OCI-LY7 (cell line): ENCODE measurements at regions not wholly inside any gene's neighbourhood (a gene's known extent, or its start where the extent isn't known, plus 50 kb on each side); places are given as distances from the start of the nearest gene placed in this dataset.

Experiments
- BruUV-seq: library from RNA; stranded (reverse); fragments of 400-500 nt; replicated peaks from 2 replicates; lab custom pipeline; 2021; lab: Mats Ljungman, UMichigan
- CTCF ChIA-PET: fragments of 300-600 bp; sonication (Branson Sonifier 250); formaldehyde crosslinking; loops from one replicate; lab custom pipeline; 2022; ENCODE audit warnings: antibody characterized with exemption; ENCODE audit not compliant: unreplicated experiment; lab: Charles Lee
- POLR2A ChIA-PET: fragments of 300-600 bp; sonication (Branson Sonifier 250); formaldehyde crosslinking; loops from one replicate; lab custom pipeline; 2022; ENCODE audit warnings: antibody characterized with exemption; lab: Charles Lee
- DNase-seq: peaks from one replicate; pipeline ENCODE4 v3.0.0-alpha.2; 2015; ENCODE audit warnings: low spot score
- H2AFZ ChIP-seq: fragments of 200-600 bp; sonication (generic), shearing (Covaris generic); 2 replicates; pipeline ENCODE4 v1.6.1; 2014; ENCODE audit warnings: mild to moderate bottlenecking, antibody characterized with exemption, low read length, moderate library complexity
- H3K27ac ChIP-seq: fragments of 200-600 bp; sonication (generic); 2 replicates; pipeline ENCODE4 v1.5.1; 2014; ENCODE audit warnings: mixed run types, low read depth, mild to moderate bottlenecking, moderate library complexity, low read length, inconsistent platforms; ENCODE audit not compliant: poor library complexity, severe bottlenecking
- H3K36me3 ChIP-seq: fragments of 200-600 bp; sonication (generic); 2 replicates; pipeline ENCODE4 v1.6.1; 2014; ENCODE audit warnings: mild to moderate bottlenecking, antibody characterized with exemption, low read length, moderate library complexity, mixed read lengths; ENCODE audit not compliant: insufficient read depth
- H3K4me1 ChIP-seq: fragments of 200-600 bp; sonication (generic); 2 replicates; pipeline ENCODE4 v1.5.1; 2014; ENCODE audit warnings: mild to moderate bottlenecking, low read length; ENCODE audit not compliant: insufficient read depth, poor library complexity, severe bottlenecking
- H3K4me2 ChIP-seq: fragments of 200-600 bp; sonication (generic); 2 replicates; pipeline ENCODE4 v1.6.1; 2014; ENCODE audit warnings: mild to moderate bottlenecking, low read length
- H3K4me3 ChIP-seq: fragments of 200-600 bp; sonication (generic); 2 replicates; pipeline ENCODE4 v1.5.1; 2014; ENCODE audit warnings: mild to moderate bottlenecking, low read depth, low read length; ENCODE audit not compliant: poor library complexity, severe bottlenecking
- H3K79me2 ChIP-seq: fragments of 200-600 bp; sonication (generic); 2 replicates; pipeline ENCODE4 v1.6.1; 2016; ENCODE audit warnings: low read depth, mild to moderate bottlenecking, low read length, moderate library complexity, mixed read lengths; ENCODE audit not compliant: insufficient read depth
- H3K9me2 ChIP-seq: fragments of 200-600 bp; sonication (generic); 2 replicates; pipeline ENCODE4 v1.6.1; 2016; ENCODE audit warnings: mild to moderate bottlenecking, low read length, mixed read lengths; ENCODE audit not compliant: insufficient read depth
- H3K9me3 ChIP-seq: fragments of 200-600 bp; sonication (generic); 2 replicates; pipeline ENCODE4 v1.6.1; 2014; ENCODE audit warnings: mild to moderate bottlenecking, mixed run types, low read length, mixed read lengths
- H4K20me1 ChIP-seq: fragments of 200-600 bp; sonication (generic); 2 replicates; pipeline ENCODE4 v1.6.1; 2014; ENCODE audit warnings: mild to moderate bottlenecking, antibody characterized with exemption, low read length, moderate library complexity, mixed read lengths; ENCODE audit not compliant: insufficient read depth
- EZH2phosphoT487 ChIP-seq: fragments of 200-600 bp; sonication (generic); IDR thresholded peaks from 2 replicates; pipeline ENCODE4 v1.6.1; 2018; ENCODE audit warnings: low read depth, borderline replicate concordance, mild to moderate bottlenecking, mixed run types, antibody characterized with exemption, low read length, moderate library complexity, mixed read lengths
- intact Hi-C: fragments of 100-400 bp; cut with micrococcal nuclease; formaldehyde crosslinking; loops from one replicate; pipeline ENCODE4 v1.10.0; 2022; ENCODE audit not compliant: unreplicated experiment
- TF ChIP-seq, protein P1 (sequence below): fragments of 200-600 bp; sonication (generic); conservative IDR thresholded peaks from 2 replicates; pipeline ENCODE4 v1.5.1; 2014; ENCODE audit warnings: mild to moderate bottlenecking, antibody characterized with exemption, low read length, moderate library complexity, mixed read lengths

DNA sequence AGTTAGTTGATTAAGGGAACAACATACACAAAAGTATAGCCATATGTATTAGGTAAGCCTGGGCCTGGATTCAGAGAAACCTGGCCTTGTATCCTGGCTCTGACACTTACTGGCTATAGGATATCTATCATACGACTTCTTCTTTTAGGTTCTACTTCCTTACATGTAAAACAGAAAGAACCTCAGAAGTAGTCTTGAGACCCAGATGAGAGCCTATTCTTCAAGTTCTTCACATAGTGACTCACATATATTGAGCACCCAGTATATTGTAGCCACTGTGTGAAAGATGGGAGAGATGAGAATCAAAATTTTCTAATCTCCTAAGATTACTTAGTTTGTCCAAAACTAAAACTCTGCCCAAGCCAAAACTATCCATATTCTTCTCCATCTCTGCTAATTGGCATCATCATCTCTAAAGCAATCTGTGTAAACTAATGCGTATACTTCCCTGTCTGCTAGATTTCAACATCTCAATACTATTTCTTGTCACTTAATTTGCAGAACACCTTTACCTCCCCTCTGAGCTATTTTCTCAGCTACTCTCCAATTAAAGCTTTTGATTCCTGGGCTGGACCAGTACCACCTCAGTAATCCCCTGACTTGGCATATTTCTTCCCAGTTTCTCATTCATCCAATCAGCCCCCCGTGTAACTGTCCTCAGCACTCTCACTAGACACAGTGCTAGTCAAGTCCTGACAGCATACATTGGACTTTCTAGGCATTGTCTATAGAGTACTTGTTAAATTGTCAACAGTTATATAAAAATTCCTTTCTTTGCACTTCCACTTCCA is 53.5 kb upstream of the MET start:
- no peaks in the 10 kb centered on the region for H3K9me3 ChIP-seq
- H3K36me3 ChIP-seq = no peaks in the 10 kb centered on the region
- DNase-seq = no peak
- no peak overlapping the region for H3K27ac ChIP-seq
- ChIA-PET CTCF (no interaction called here), POLR2A (interaction anchor here (0.7 kb wide), 1 partner anchor 1609 kb away, joined by 3 read pairs; no protein-coding TSS in a partner anchor)
- intact Hi-C loops = no loop called here
- H3K4me2 ChIP-seq = no peak overlapping the region
- no peaks in the 10 kb centered on the region for H3K4me1 ChIP-seq
- TF ChIP-seq, protein P1, sequence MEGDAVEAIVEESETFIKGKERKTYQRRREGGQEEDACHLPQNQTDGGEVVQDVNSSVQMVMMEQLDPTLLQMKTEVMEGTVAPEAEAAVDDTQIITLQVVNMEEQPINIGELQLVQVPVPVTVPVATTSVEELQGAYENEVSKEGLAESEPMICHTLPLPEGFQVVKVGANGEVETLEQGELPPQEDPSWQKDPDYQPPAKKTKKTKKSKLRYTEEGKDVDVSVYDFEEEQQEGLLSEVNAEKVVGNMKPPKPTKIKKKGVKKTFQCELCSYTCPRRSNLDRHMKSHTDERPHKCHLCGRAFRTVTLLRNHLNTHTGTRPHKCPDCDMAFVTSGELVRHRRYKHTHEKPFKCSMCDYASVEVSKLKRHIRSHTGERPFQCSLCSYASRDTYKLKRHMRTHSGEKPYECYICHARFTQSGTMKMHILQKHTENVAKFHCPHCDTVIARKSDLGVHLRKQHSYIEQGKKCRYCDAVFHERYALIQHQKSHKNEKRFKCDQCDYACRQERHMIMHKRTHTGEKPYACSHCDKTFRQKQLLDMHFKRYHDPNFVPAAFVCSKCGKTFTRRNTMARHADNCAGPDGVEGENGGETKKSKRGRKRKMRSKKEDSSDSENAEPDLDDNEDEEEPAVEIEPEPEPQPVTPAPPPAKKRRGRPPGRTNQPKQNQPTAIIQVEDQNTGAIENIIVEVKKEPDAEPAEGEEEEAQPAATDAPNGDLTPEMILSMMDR = no peak
- H2AFZ ChIP-seq = no peak overlapping the region
- BruUV-seq = no TSS peak
- H4K20me1 ChIP-seq = no peaks in the 10 kb centered on the region
- no peaks in the 10 kb centered on the region for H3K79me2 ChIP-seq
- no peaks in the 10 kb centered on the region for H3K9me2 ChIP-seq
- H3K4me3 ChIP-seq = no peak overlapping the region

DNA sequence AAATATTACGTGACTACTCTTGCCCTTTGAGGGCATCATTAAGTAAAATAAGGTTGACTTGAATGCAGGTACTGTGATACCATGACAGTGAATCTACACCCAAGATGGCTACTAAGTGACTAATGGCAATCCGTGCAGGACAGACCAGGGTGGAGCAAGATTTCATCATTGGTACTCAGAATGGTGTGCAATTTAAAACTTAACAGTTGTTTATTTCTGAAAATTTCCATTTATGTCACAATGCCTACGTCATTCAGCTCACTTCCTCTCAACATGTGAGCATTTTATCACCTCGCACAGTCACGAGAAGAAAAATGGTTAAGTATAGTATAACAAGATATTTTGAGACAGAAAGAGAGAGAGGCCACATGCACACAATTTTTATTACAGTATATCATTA is 50.3 kb upstream of the MET start:
- Histone ChIP-seq H3K36me3 (no peaks in the 10 kb centered on the region), H3K9me3 (no peaks in the 10 kb centered on the region), H3K79me2 (no peaks in the 10 kb centered on the region), H4K20me1 (no peaks in the 10 kb centered on the region), H3K27ac (no peak overlapping the region), H3K9me2 (no peaks in the 10 kb centered on the region), H3K4me3 (no peak overlapping the region), H3K4me1 (no peaks in the 10 kb centered on the region), H3K4me2 (no peak overlapping the region), H2AFZ (no peak overlapping the region)
- TF ChIP-seq, protein P1 = no peak
- TF ChIP-seq EZH2phosphoT487 = no peak
- ChIA-PET POLR2A (no interaction called here), CTCF (no interaction called here)
- DNase-seq = no peak
- intact Hi-C loops = no loop called here
- no TSS peak for BruUV-seq
